ENCODE measurements at regions not wholly inside any gene's neighbourhood (a gene's known extent, or its start where the extent isn't known, plus 50 kb on each side); places are given as distances from the start of the nearest gene placed in this dataset.

GRCh38 chr2:51145761-51146160 is 113.8 kb upstream of the NRXN1 start:
- TF ChIP-seq CTCF (IDR thresholded peaks at IDR 0.05), result no peak
- TF ChIP-seq POLR2A (IDR thresholded peaks at IDR 0.05), result no peak

Measured in lower leg skin (tissue), 3 donors.